Activated CD4-positive, alpha-beta T cell treated with anti-CD3 and anti-CD28 coated beads, Interleukin-2, amount 10 ng/mL, durations not matched to agents 7 days and 5 days (primary cell): ENCODE measurements at regions not wholly inside any gene's neighbourhood (a gene's known extent, or its start where the extent isn't known, plus 50 kb on each side); places are given as distances from the start of the nearest gene placed in this dataset.
"Not testable (repeated sequence)": the region's sequence is repeated elsewhere in the genome, so short reads cannot be mapped to it uniquely, and the experiment has no call there.

Source experiments
- CTCF ChIA-PET: fragments of 350-600 bp; sonication (Branson Sonifier 250); formaldehyde crosslinking; loops from one replicate; lab custom pipeline; 2021; ENCODE audit warnings: antibody characterized with exemption; lab: Charles Lee
- POLR2A ChIA-PET: fragments of 350-600 bp; sonication (Branson Sonifier 250); formaldehyde crosslinking; loops from one replicate; lab custom pipeline; 2021; ENCODE audit warnings: antibody characterized with exemption; lab: Charles Lee
- DNase-seq: peaks from one replicate; pipeline ENCODE4 v3.0.0-alpha.2; 2020
- H3K27ac Mint-ChIP-seq: one replicate; pipeline ENCODE4 v1.8.0; 2021; ENCODE audit warnings: mild to moderate bottlenecking, moderate library complexity, mixed read lengths
- H3K27me3 Mint-ChIP-seq: one replicate; pipeline ENCODE4 v1.8.0; 2021; ENCODE audit warnings: mixed read lengths
- H3K36me3 Mint-ChIP-seq: one replicate; pipeline ENCODE4 v1.8.0; 2021; ENCODE audit warnings: low read depth, mixed read lengths
- H3K4me1 Mint-ChIP-seq: one replicate; pipeline ENCODE4 v1.8.0; 2021; ENCODE audit warnings: mixed read lengths
- H3K4me3 Mint-ChIP-seq: one replicate; pipeline ENCODE4 v1.8.0; 2021; ENCODE audit warnings: mild to moderate bottlenecking, moderate library complexity, mixed read lengths
- H3K9me3 Mint-ChIP-seq: one replicate; pipeline ENCODE4 v1.8.0; 2021; ENCODE audit warnings: mixed read lengths

- H3K4me1 Mint-ChIP-seq = no peaks in the 10 kb centered on the region
- H3K27me3 Mint-ChIP-seq = no peaks in the 10 kb centered on the region
- H3K27ac Mint-ChIP-seq = no peak overlapping the region
- CTCF ChIA-PET = no interaction called here
- H3K4me3 Mint-ChIP-seq = no peak overlapping the region
- H3K36me3 Mint-ChIP-seq = no peaks in the 10 kb centered on the region
- H3K9me3 Mint-ChIP-seq = peaks cover 8% of the 10 kb centered on the region
- POLR2A ChIA-PET = no interaction called here
- DNase-seq = no peak
These were observed 283.9 kb upstream of the SPHKAP start for GRCh38 chr2:228465408-228465807.

DNA sequence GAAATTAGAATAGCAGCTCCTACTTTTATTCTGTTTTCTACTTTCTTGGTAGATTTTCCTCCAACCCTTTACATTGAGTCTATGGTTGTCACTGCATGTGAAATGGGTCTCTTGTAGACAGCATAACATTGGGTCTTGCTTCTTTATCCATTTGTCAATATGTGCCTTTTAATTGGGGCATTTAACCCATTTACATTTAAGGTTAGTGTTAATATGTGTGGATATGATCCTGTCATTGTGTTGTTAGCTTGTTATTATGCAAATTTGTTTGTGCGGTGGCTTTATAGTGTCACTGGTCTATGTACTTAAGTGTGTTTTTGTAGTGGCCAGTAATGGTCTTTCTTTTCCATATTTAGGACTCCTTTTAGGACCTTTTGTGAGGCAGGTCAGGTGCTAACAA is 276.9 kb upstream of the SPHKAP start:
- DNase-seq = no peak
- ChIA-PET POLR2A (no interaction called here), CTCF (no interaction called here)
- H3K9me3 Mint-ChIP-seq = peaks cover 37% of the 10 kb centered on the region
- no peak overlapping the region for H3K27ac Mint-ChIP-seq
- H3K36me3 Mint-ChIP-seq = no peaks in the 10 kb centered on the region
- no peaks in the 10 kb centered on the region for H3K4me1 Mint-ChIP-seq
- no peaks in the 10 kb centered on the region for H3K27me3 Mint-ChIP-seq
- H3K4me3 Mint-ChIP-seq = no peak overlapping the region

GRCh38 chr2:228447266-228447915 is 265.9 kb upstream of the SPHKAP start:
- Mint-ChIP-seq H3K4me3 (no peak overlapping the region), H3K36me3 (no peaks in the 10 kb centered on the region), H3K4me1 (no peaks in the 10 kb centered on the region), H3K27me3 (no peaks in the 10 kb centered on the region), H3K27ac (no peak overlapping the region), H3K9me3 (peaks cover 4% of the 10 kb centered on the region)
- ChIA-PET POLR2A (no interaction called here), CTCF (no interaction called here)
- DNase-seq = no peak

DNA sequence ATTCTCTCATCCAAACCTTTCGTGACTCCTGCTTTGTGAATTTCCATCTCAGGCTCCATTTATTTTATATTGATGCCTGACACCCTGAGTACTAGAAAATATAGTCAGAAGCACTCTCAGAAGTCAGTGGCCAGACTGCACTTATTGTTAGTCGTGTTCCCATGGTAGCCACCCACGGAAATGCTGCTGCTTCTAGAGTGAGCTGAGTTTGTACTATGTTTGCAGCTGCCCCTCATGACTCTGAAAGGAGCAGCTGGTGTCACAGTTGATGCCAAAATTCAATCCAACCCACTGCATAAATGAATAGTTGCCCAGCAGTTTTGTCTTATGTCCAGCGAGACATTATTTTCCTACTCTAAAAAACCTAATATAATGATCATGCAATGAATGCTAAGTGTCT is 265.2 kb upstream of the SPHKAP start:
- H3K27ac Mint-ChIP-seq = no peak overlapping the region
- CTCF ChIA-PET = no interaction called here
- H3K4me3 Mint-ChIP-seq = no peak overlapping the region
- no peak for DNase-seq
- peaks cover 4% of the 10 kb centered on the region for H3K9me3 Mint-ChIP-seq
- POLR2A ChIA-PET = no interaction called here
- no peaks in the 10 kb centered on the region for H3K4me1 Mint-ChIP-seq
- no peaks in the 10 kb centered on the region for H3K36me3 Mint-ChIP-seq
- H3K27me3 Mint-ChIP-seq = no peaks in the 10 kb centered on the region

- Mint-ChIP-seq H3K27me3 (no peaks in the 10 kb centered on the region), H3K9me3 (peaks cover 4% of the 10 kb centered on the region), H3K27ac (no peak overlapping the region), H3K36me3 (no peaks in the 10 kb centered on the region), H3K4me1 (no peaks in the 10 kb centered on the region), H3K4me3 (no peak overlapping the region)
- CTCF ChIA-PET = no interaction called here
- no peak for DNase-seq
- POLR2A ChIA-PET = no interaction called here
These were observed 262.7 kb upstream of the SPHKAP start for GRCh38 chr2:228444161-228444560.

DNA sequence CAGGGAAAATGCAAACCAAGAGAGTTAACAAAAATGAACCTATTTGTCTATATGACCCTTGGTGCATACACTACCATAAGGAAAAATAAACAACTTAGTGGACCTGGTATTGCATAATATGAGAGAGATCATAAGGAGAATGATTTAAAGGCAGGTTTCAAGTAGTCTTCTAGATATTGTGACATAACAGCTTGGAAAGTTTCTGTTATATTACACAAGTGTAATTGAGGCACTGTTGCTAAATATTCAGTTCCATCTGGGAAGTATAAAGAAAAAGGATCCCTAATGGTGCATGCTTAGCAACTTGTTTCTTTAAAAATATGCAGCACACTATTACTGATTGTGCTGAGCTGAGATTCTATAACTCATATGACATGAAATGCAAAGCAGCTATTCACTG is 252.2 kb upstream of the SPHKAP start:
- Mint-ChIP-seq H3K9me3 (peaks cover 3% of the 10 kb centered on the region), H3K4me3 (no peak overlapping the region), H3K27ac (no peak overlapping the region)

DNA sequence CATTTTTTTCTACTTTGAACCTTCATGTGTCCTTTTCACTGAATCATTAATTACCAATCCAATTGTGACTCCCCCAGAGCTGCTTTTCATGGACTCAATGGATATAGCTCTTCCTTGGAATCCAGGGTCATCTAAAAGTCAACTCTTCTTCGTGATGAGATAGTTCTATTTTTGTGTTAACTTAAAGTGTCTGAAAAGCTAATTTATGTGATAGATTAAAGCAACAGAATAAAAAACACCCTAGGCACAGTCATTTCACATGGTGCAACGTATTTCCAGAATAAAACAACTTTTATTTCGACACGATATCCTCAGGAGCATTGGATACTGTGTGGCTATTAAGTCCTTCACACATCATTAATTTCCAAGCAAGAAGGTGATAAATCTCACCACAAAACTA is 250.6 kb upstream of the SPHKAP start:
- no peaks in the 10 kb centered on the region for H3K4me1 Mint-ChIP-seq
- no peak overlapping the region for H3K27ac Mint-ChIP-seq
- ChIA-PET POLR2A (no interaction called here), CTCF (no interaction called here)
- no peak for DNase-seq
- no peaks in the 10 kb centered on the region for H3K27me3 Mint-ChIP-seq
- no peak overlapping the region for H3K4me3 Mint-ChIP-seq
- H3K9me3 Mint-ChIP-seq = peaks cover 18% of the 10 kb centered on the region
- H3K36me3 Mint-ChIP-seq = no peaks in the 10 kb centered on the region

More for the DNA sequence above, 252.2 kb upstream of the SPHKAP start:
- POLR2A ChIA-PET = no interaction called here
- H3K27me3 Mint-ChIP-seq = no peaks in the 10 kb centered on the region
- no peaks in the 10 kb centered on the region for H3K4me1 Mint-ChIP-seq
- CTCF ChIA-PET = no interaction called here
- no peak for DNase-seq
- no peaks in the 10 kb centered on the region for H3K36me3 Mint-ChIP-seq

DNA sequence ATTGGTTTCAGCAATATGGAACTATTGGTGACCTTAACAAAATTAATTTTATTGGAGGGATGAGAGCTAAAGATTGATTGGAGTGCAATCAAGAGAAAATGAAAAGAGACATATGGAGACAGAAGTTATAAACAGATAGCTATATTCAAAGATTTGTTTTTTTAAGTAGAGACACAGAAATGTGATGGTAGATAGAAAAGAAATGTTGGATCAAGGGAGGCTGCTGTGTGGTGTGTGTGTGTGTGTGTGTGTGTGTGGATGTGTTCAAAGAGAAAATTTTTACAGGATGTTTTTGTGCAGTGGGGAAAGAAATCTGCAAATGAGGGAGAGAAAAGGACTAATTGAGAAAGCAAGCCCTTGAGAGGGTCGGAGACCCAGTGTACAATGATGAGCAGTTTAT is 249.5 kb upstream of the SPHKAP start:
- Mint-ChIP-seq H3K4me1 (no peaks in the 10 kb centered on the region), H3K9me3 (peaks cover 22% of the 10 kb centered on the region), H3K4me3 (no peak overlapping the region), H3K27me3 (no peaks in the 10 kb centered on the region), H3K27ac (no peak overlapping the region), H3K36me3 (no peaks in the 10 kb centered on the region)
- ChIA-PET POLR2A (no interaction called here), CTCF (no interaction called here)
- no peak for DNase-seq

DNA sequence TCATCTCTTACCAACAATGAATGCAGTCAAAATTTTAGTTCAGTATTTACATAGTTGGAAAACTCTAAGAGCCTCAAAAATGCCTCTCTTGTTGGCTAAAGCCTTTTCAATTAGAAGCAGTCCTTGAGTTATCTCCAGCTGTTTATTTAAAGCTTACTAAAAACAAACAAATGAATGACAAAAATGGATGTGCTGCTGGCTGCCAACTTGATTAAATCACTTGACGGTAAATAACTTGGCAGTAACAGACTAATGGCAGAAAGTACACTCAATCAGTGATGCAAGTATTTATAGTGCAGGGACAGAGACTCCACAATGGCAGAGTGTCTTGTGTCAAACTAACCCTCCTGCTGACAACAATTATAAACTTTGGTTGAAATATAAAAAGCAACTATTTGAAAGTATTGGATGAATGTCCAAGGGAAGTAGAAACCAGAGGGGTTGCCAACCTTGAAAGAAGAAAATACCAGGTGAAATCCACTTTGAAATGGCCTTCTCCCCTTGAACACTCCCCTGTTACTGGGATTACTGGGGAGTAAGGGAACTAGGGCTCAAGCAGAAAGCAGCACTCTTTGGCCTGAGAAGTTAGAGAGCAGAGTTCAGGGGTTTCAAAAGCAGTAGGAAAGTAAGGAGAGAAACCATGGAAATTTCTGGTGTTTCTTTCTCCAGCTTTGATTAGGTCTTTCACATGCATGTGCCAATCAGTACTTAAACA is 245.2 kb upstream of the SPHKAP start:
- peaks cover 26% of the 10 kb centered on the region for H3K9me3 Mint-ChIP-seq
- no peaks in the 10 kb centered on the region for H3K4me1 Mint-ChIP-seq
- no peaks in the 10 kb centered on the region for H3K36me3 Mint-ChIP-seq
- CTCF ChIA-PET = no interaction called here
- POLR2A ChIA-PET = no interaction called here
- DNase-seq = no peak
- no peak overlapping the region for H3K27ac Mint-ChIP-seq
- no peak overlapping the region for H3K4me3 Mint-ChIP-seq
- H3K27me3 Mint-ChIP-seq = no peaks in the 10 kb centered on the region

- DNase-seq, POLR2A ChIA-PET, H3K4me1 Mint-ChIP-seq, CTCF ChIA-PET, H3K4me3 Mint-ChIP-seq, H3K27me3 Mint-ChIP-seq, H3K27ac Mint-ChIP-seq, H3K36me3 Mint-ChIP-seq: not testable (repeated sequence)
- peaks cover 26% of the 10 kb centered on the region for H3K9me3 Mint-ChIP-seq
These were observed 244.0 kb upstream of the SPHKAP start for GRCh38 chr2:228425411-228426060.

- CTCF ChIA-PET = no interaction called here
- H3K4me3 Mint-ChIP-seq = no peak overlapping the region
These were observed 236.5 kb upstream of the SPHKAP start for GRCh38 chr2:228417956-228418355.

GRCh38 chr2:228417526-228417925 is 236.0 kb upstream of the SPHKAP start:
- H3K4me3 Mint-ChIP-seq = no peak overlapping the region
- no peak overlapping the region for H3K27ac Mint-ChIP-seq
- H3K36me3 Mint-ChIP-seq = no peaks in the 10 kb centered on the region
- ChIA-PET CTCF (no interaction called here), POLR2A (no interaction called here)
- H3K27me3 Mint-ChIP-seq = no peaks in the 10 kb centered on the region
- DNase-seq = no peak
- no peaks in the 10 kb centered on the region for H3K4me1 Mint-ChIP-seq
- peaks cover 3% of the 10 kb centered on the region for H3K9me3 Mint-ChIP-seq

More at GRCh38 chr2:228417956-228418355, 236.5 kb upstream of the SPHKAP start:
- H3K36me3 Mint-ChIP-seq = no peaks in the 10 kb centered on the region
- no peaks in the 10 kb centered on the region for H3K27me3 Mint-ChIP-seq
- no peak overlapping the region for H3K27ac Mint-ChIP-seq
- H3K4me1 Mint-ChIP-seq = no peaks in the 10 kb centered on the region
- no peak for DNase-seq
- peaks cover 3% of the 10 kb centered on the region for H3K9me3 Mint-ChIP-seq
- POLR2A ChIA-PET = no interaction called here

- DNase-seq = no peak
- peaks cover 2% of the 10 kb centered on the region for H3K9me3 Mint-ChIP-seq
- POLR2A ChIA-PET = no interaction called here
- H3K4me3 Mint-ChIP-seq = no peak overlapping the region
- no peaks in the 10 kb centered on the region for H3K36me3 Mint-ChIP-seq
- H3K27me3 Mint-ChIP-seq = no peaks in the 10 kb centered on the region
- H3K4me1 Mint-ChIP-seq = no peaks in the 10 kb centered on the region
- CTCF ChIA-PET = no interaction called here
- no peak overlapping the region for H3K27ac Mint-ChIP-seq
These were observed 228.6 kb upstream of the SPHKAP start for GRCh38 chr2:228410061-228410460.
